GM21576 (cell line): ENCODE measurements at regions not wholly inside any gene's neighbourhood (a gene's known extent, or its start where the extent isn't known, plus 50 kb on each side); places are given as distances from the start of the nearest gene placed in this dataset.

Source experiments
- ATAC-seq: cut with Tn5 transposase; IDR thresholded peaks from one replicate; pipeline ENCODE4 v1.9.1; 2021; ENCODE audit warnings: mild to moderate bottlenecking, moderate library complexity; ENCODE audit not compliant: unreplicated experiment

DNA sequence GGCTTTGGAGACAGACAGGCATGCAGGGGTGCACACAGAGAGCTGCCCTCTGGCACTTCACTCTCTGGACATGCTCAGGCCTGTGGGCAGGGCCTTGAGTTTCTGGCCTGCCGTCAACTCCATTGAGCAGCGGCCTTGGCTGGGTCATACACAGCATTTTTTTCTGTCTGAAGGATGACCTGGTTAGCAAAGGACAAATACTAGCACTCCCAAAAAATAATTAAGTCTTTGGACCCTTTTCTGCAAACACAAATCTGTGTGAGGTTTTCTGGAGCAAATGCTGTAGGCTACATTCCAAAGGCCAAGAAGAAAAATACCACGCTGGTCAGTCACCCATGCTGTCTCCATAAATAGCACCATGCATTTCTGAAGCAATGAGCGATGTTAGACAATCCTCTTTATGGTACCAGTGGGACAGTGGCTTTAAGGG lies 124.7 kb upstream of the CTAGE1 start:
- no peak for ATAC-seq

DNA sequence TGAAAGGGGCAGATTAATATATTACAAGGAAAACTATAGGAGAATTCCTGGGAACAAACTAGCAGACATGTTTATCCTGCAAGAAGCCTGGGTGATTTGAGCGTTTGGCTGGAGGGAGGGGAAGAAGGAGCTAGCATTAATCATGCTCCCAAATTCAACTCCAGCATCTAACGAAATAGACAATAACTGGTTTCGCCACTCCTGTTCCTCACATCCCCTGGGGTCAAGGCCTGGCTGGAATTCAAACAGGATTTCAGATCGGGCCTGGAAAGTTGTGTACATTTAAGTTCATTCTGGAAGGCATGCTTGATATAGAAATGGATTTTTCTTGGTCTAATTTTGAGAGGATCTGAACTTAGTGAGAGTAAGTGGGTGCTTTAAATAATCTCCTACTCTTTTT lies 126.1 kb upstream of the CTAGE1 start:
- no peak for ATAC-seq

DNA sequence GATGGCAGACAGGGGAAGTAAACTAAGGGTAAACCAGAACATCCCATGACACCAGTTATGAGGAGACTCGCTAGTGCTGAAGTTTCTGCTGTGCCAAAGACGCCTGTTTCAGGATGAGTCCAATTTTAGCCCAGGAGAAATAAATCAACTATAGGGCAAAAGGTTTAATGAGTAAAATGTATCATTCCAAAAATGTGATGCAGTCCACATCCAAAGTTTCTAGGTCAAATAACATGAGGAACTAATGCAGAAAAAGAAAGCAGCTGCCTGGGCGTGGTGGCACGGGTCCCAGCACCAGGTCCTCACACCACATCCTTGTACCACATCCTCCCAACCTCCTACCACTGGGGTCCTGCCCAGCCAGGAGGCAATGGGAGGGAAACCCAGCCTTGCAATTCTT lies 126.9 kb upstream of the CTAGE1 start:
- no peak for ATAC-seq

DNA sequence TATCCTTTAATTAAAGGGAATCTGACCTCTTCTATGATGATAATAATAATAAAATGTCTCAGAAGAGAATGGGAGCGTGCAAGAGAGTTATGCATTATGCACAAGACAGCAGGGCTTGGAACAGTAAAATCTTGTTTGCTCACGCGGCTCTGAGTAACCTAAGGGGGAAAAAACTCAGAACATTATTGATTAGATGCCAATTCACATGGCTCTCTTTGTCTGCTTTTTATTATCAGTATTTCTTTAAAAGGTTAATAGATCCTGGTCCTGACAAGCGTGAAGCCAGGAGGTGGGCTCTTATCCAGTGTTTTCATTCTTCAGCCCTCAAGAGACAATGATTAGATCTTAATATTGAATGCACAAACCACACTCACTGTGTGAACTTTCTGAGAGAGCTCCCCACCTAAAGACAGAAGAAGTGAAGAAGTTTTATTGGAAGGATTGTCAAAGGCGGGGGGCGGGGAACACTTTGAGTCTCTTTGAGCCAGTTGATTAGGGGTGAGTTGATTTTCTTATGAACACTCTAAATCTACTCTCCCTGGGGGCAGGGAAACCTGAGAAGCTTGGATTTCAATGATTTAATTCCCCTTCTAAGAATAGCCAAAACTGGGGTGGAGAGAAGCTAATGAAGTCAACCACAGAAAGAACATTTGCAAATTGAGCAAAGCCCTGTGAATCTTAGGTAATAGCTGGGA lies 127.5 kb upstream of the CTAGE1 start:
- no peak for ATAC-seq

DNA sequence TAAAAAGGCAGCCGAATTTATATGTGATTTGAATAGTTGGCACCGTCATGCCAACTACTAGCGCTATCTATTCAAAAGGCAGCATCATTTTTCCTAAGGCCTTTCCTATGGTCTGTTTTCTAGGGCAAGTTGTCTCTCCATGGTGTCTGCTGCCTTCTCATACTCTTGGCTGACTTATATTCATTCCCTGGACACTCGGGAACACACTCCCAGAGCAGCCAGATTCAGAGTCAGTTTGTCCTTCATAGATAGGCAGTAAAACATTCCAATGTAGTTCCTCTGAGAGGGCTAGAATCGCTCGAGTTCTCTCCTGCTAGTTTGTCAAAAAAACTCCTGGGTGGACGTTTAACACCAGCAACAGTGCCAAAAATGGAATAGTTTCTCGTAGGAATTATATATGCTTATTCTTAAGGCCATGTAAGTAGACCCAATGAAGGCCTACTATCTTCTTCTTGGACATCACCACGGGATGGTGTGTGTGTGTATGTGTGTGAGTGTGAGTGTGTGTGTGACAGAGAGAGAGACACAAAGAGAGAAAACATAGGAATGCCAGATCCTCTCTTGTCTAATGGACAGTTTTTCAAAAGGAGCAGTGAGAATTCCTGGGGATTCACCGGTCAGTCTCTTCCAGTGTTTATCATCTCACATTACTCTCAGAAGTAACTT lies 129.3 kb upstream of the CTAGE1 start:
- no peak for ATAC-seq

DNA sequence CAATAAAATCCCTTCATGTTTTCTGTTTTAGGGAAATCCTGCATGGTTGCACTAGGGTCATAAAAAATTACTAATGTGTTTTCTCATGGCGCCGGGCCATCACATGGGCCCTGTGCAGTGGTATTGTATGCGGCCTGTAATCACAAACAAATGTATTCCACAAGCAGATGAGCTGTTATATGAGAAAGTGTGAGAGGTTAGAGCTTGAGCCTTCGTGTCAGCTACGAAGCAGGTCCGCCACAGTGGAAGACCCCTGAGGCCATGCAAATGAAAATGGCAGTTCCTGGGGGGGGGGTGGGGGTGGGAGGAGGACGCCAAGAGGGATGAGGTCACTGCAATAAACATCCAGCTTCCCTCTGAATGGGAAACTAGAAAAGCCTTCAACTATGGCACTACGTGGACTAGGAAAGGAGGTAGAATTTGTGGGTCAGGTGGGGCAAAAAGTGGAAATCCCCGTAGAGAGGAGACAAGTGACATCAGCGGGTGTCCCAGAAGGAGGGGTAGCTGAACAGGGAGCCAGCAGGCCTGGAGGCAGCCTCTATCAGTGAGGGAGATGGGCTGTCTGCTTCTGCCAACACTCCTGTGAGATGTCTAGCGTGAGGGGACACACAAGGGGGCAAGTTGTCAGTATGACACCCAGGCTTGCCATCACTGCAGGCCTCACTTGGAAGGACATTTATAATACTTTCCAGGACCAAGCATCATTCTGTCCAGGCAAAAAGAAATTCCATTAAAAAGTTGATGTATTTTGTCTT lies 130.3 kb upstream of the CTAGE1 start:
- no peak for ATAC-seq

DNA sequence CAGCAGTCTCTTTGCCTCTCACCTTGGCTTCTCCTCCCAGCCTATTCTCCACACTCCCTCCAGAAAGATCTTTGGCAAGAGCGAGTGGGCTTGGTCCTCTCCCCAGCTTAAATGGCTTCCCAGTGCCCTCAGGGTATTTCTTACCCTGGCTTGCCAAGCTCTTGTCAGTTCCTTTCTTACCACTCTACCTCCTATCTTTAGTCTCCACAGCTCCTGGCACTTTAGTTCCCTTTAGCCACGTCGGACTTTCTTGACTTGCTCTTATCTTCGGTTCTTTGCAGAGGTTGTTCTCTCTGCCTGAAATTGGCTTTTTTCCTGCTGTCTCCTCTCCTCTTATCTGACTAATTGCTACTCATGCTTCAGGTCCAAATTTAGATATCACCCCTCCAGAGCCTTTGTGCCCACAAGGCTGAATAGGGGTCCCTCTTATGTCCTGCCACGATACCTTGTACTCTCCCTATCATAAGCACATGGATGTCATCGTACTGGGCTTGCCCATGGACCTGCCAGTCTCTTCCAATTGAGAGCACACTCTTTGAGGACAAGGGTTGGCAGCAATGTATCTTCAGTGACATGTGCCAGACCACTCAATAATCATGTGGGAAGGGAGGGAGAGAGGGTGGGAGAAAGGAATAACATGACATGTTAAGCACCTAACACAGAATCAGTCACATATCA lies 131.7 kb upstream of the CTAGE1 start:
- ATAC-seq, result no peak

DNA sequence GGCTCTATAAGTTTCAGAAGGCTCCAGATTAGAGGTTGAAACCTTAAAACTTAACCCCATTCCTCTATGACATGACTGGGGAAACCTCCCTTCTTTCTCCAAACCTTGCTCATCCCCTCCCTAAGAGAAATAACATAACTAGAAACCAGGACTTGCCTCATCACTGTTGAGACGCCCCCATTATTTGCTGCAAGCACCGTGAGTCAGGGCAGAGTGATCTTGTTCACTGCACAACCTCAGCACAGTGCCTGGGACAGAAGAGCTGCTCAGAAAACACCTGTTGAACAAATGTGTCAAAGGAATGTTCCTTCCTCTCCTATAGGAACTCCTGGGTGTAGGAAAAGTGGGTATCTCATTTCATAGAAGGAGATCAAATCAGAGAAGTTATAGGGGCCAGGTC lies 132.7 kb upstream of the CTAGE1 start:
- no peak for ATAC-seq

DNA sequence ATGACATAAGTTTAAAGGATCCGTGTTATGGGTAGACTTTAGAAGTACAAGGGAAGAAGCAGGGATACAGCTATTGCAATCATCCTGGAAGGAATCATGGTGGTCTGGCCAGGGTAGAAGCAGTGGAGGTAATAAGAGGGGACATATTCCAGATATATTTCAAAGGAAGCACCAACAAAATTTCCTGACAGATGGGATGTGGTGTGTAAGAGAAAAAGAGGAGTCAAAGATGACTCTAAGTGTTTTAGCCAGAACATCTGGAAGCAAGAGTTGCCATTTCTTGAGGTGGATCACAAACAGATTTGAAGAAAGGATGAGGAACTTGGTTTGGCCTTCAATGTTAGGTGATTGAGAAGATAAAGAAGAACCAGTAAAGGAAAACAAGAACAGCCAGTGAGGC lies 133.1 kb upstream of the CTAGE1 start:
- ATAC-seq, result no peak

DNA sequence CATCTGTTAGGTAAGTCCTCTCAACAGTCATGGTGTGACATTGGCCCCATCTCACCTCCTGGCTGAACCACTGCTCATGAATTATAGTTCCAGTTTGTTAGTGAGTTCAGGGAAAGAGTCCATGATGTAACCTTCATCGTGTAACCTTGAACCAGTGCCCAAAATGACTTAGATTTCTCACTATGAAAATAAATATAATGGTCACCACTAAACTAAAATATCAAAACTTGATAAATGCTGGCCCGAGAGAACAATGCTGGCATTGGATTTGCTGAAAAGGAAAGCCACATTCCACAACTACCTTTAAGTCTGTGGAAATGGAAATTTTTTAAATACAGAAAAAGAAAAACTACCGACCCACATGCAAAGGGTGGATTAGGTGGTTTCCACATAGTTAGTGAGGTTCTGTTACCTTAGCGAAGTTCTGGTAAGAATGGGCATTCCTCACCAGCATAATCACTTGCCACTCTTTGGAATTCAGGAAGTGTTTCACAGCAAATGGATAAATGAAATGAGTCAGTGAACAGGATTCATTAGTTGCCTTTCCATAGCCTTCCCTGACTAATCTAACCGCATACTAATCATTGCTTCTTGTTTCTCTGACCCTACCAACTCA lies 133.9 kb upstream of the CTAGE1 start:
- ATAC-seq, result no peak

DNA sequence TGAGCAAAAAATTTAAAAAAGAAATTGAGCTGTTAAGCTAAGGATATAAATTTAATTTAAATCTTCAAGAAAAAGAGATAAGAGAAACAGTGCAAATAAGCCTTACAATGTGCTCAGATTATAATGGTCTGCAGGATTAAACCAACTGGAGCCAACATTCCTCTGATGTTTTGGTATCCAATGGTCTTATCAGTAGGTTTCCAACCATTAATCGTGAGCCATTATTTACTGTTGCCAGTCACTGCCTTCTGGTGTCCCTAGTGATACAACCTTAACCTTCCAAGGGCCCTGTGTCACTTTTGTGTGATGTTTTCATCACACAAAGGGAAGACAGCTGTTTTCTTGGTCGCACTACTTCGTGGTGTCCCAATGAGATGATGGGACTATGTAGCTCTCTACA lies 134.5 kb upstream of the CTAGE1 start:
- ATAC-seq, result no peak

DNA sequence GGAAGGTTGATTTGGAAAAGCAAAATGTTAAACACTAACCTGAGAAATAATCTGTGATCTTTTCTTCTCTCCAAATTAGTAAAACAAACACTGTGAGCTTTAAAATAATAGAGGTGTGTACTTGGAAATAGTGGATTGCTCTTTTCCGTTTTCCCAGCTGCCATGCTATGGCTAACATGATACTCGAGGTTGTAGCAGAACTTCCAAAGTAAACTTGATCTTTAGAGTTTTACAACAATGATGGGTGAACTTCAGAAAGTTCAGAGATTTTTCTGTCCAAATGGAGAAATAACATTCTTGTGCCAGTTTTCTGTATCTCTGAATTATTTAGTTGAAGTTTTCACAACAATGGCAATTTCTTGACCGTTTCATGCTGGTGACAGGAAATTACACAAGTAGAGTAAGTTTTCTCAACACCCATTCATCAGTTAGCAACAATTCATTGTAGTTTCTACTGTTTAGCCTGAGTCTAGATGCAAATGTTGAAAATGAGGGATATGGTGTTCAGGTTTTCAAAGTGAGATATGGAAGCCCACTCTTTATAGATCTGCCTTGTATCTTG lies 135.3 kb upstream of the CTAGE1 start:
- no peak for ATAC-seq

DNA sequence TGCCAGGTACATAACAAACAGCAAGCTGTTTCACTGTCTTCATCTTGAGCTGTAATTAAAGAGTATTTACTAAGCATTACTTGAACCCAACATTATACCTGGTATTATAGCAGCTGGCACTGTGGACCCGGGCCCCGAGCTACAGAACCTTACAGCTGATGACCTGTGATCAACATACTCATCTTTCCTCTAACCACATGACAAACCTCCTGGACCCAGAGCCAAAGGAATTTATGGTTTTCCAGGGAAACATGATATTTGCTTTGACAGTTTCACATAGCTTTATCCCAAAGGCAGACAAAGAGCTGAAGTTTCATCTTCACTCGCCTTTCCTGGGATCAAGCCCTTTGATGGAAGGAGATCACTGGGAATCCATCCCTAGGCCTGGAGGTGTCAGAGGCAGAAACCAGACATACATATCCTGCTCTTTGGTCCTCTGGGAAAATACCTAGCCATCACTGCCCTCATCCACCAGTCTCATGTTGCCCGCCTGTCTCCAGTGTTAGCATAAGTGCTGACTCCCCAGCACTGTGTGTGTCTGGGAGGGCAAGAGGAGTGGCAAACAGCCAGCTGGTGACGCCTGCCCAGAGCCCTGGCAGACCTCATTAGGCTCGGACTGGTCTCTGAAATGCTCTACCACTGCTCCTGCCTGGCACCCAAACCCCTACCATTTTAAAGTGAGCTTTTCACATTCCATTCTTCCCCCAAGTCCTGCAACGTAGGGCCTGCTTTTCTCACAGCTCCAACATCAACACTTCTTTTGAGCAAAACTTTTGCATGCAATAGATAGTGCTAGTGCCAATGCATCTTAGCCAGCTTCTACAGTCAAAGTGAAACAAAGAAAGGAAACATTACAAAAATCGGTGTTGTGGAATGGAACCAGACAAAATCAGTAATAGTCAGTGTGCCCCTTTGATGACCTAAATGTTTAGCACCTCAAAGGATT lies 138.8 kb upstream of the CTAGE1 start:
- ATAC-seq, result no peak

DNA sequence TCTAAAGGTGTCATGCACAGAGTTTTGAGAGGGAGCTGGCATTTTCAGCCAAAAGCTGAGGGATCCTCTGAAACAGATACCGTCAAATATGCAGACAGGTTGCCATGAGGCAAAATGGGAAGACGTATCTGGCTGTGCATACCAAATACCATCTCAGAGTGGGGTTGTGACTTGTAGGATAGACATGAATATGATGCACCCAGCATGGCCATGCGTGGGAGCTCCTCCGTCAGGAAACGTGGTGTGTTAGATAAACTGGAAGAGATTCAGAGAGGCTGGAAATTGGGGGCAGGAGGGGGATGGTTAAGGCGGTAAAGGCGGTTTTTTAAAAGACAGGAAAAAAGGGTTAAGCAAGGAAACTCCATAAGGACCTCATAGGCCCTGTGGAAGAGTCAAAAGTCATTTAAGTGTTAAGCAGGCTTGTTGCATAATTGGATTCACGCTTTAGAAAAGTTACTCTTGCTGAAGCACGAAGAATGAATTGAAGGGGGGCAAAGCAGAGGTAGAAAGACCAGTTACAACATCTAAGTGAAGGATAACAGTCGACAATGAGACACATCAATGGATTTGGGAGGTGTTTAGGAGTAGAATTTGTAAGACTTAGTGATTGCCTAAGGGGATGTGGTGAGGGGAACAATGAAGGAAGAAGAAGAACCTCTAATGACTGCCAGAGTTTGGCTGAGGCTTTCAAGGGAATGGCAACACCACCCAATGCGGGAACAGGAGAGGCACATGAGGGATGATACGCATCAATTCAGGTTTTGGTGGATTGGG lies 139.6 kb upstream of the CTAGE1 start:
- ATAC-seq, result no peak

DNA sequence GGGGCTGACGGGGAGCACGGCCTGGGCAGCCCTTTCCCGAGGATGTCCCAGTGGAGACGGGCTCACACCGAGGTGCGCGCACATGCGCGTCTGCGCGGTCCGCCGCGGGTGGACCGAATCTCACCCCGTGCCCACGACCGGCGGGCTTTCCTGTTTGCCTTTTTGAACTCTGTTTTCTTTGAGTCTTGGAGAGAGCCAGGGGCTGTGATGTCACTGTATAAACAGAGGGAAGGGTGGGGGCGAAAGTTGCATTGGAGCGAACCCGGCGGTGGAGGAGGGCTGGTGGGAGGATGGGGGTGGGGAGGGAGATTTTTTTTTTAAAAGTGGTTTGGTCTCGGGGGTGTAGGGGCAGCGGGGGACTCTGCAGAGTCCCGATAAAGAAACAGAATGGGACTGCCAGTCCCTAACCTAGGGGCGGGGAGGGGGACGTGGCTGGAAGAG lies 141.2 kb upstream of the CTAGE1 start:
- no peak for ATAC-seq

DNA sequence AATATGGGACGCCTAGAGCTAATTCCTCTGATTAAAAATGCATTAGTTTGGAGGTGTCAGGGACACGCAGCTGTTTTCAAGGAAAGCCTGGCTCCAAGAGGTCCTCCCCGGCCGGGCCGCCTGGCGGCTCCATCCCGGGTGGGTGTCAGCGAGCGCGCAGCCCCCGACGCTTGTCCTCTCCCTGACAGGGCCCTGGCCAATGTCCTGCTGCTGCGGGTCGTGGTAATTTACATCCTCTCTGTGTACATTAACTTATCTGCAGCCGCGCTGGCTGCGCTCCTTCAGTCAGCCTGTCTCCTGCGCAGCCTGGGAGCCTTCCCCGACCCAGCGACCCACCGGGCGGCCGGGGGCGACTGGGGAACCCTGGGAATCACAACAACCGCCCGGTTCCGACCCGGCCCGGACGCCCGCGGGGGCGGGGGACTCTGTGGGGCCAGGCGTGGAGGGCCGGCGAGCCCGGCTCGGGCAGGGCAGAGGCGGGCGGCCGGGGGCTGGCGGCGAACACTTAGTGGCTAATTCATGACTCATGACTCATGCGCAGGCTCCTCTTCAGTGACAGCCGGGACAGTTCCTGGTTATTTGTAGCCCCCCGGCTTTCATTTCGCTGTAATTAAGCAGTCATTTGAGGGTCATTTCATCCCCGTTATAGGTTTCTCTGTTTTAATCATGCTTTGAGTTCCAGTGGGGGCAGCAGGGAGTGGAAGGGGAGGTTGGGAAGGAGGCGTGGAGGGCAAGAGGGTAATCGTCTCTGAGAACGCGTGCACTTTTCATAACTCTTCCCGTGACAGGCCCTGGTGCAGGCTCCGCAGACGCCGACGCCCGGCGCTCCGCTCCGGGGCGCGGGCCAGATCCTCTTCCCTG lies 141.9 kb upstream of the CTAGE1 start:
- ATAC-seq, result no peak

DNA sequence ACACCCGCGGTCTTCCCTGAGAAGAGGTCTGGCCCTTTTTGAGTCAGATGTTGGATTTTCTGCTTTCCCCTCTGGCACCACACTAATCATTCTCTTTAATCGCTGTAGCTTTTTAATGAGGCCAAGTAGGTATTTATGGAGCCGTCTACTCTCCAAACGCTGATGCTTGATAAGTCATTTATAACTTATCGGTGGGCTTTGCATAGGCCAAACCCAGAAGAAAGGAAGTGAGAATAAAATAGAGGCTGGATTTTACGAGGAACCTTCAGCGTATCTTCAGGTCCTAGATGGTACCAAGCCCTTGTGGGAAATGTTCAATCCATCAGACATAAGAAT lies 142.5 kb upstream of the CTAGE1 start:
- no peak for ATAC-seq

DNA sequence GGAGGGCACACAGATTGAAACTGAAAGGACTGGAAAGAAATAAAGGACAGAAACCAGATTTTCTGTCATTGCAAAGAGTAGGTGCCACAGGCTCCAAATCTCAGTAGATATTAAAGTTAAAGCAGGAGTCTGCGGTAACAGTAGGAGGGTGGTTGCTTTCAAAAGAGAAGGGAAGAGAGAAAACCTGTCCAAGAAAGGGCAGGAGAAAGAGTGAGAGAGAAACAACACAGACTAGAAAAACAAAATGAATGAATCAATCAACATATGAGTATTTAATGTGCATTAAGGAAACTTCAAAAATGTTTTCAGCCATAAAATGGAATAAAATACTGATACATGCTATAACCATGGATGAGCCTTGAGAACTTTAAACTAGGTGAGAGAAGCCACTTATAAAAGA lies 143.1 kb upstream of the CTAGE1 start:
- no peak for ATAC-seq
